GM21737 (cell line): ENCODE measurements at regions not wholly inside any gene's neighbourhood (a gene's known extent, or its start where the extent isn't known, plus 50 kb on each side); places are given as distances from the start of the nearest gene placed in this dataset.

Experiments used
- ATAC-seq: cut with Tn5 transposase; IDR thresholded peaks from one replicate; pipeline ENCODE4 v1.9.1; 2021; ENCODE audit warnings: mild to moderate bottlenecking, moderate library complexity; ENCODE audit not compliant: unreplicated experiment

DNA sequence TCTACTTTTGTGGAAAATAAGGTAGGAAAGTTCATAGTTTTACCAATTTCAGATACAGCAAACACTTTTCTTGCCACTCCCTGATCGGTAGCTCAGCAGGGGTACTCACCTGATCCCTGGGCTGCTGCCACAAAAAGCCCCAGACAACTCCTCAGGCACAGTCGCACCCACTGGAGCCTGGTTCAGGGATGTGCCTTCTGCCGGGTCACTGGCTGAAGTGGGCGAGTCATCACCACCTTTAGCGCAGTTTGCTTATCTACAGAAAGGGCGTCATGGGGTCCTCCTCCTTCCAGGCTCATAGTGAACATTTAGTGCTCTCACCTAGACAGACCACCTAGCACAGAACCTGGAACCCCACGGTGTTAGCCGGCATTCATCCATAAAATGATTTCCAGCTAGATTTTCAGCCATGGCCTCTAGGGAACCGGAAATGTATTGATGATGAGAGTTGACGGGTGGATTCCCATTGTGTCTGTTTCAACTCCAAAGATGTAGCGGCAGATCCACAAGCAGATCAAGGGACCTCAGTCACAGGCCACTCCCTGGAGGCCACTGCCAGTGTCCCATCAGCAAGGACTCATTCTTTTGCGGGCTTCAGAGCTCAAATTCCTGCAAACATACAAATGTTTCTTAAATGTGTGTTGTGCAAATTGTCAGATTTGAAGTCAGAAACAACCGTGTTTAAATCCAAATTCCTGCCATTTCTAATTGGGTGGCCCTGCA, 408.4 kb upstream of the SALL3 start:
- no peak for ATAC-seq

DNA sequence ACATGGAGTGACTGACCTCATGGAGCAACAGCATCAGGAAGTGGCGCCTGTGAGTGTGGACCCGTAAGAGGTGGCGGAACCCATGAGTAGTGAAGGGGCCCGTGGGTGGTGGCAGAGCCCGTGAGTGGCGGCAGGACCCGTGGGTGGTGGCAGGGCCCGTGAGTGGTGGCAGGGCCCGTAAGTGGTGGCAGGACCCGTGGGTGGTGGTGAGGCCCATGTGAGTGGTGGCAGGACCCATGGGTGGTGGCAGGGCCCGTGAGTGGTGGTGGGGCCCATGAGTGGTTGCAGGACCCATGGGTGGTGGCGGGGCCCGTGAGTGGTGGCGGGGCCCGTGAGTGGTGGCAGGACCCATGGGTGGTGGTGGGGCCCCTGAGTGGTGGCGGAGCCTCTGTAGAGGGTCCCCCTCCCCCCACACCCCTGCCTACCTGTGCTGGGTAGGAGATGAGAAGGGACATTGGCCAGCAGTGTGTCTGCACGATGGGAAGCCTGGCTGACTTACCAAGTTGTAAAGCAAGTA, 407.7 kb upstream of the SALL3 start:
- no peak for ATAC-seq

DNA sequence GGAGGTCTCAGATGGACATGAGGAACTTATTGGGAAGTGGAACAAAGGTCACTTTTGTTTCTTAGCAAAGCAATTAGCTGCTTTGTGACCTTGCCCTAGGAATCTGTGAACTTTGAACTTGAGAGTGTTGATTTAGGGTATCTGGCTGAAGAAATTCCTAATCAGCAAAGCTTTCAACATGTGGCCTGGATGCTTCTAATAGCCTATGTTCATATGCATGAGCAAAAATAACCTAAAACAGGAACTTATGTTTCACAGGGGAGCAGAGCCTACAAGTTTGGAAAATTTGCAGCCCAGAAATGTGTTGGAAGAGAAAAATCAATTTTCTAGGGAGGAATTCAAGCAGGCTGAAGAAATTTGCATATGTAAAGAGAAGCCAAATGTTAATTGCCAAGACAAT, 405.8 kb upstream of the SALL3 start:
- ATAC-seq, result no peak

DNA sequence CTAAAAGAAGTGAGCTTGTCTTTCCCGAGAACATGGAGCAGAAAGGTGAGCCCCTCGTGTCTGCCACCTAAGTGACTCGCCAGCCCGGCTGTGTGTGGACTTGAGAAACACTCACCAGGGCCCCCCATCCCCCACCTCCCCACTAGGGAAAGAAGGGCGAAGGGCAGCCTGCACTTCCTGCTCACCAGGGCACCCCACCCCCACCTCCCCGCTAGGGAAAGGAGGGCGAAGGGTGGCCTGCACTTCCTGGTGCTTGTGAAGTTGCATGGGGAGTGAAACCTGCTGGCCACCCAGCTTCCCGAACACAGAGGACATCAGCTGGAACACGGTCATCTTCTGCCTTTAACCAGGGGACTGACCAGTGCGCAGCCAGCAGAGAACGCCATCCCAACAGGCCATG, 402.7 kb upstream of the SALL3 start:
- no peak for ATAC-seq

DNA sequence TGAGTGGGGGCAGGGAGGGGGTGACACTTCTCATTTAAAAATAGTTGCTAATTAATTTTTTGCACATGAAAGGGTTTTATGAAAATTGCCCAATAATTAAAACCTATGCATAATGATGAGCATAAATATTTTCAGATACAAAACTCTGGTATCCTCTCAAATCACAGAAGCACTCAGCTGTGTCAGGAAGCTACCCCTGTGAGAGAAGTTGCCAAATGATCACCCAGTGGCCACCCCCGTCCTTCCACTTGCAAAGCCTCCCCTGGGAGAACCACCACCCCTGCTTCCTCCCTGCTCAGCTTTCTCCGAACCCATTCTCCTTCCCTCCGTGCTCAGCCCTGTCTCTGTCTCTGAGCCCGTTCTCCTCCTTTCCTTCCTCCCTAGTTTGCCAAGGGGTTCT, 400.2 kb upstream of the SALL3 start:
- ATAC-seq, result no peak

DNA sequence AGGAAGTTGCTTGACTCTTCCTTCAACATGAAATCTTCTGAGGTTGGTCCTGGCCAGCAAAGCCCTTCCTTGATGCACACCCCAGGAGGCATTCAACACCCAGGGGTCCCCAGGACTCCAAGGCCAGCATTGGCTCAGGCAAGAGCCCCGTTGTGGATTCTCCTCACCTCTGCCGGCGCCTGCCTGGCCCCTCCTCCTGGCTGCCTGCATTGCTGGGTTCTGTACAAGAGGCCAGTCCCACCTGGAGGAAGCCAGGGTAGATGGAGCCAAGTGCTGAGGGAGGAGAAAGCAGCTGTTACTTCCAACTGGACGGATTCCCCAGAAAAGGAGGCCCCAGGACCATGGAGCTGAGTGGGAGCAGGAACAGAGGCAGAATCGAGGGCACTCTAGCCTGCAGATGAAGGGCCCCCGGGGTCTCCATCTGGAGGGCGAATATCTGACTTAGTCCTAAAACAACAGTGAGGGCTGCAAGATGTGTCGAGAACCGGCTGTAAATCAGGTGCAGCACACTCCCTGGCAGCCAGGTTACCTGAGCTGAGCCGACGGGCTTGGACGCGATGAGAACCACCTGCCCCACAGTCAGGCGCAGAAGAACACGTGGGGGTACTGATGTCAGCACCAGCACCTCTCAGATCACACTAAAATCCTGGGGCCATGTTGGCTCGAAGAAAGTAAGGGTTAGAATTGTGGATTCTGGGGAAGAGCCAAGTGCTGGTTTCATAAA, 399.6 kb upstream of the SALL3 start:
- ATAC-seq, result no peak

DNA sequence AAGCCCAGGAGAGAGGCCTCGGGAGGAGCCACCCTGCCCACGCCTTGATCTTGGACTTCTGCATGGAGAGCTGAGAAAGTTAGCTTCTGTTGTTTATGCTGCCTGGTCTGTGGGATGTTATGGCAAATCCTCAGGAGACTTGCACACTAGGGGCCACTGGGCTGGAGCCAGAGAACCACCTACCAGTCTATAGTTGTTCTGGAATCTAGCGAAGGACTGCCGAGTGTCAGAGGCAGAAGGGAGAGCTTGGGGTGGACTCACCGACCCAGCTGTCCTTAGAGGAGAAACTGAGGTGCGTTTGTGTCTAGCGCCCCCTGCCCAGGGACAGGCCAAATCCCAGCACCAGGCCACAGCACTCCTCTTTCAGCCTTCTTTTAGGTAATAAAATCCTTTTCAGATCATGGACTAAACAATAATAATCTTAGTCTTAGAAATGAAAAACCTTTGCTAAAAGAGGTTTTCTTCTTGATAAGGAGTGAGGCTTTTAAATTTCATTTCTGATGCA, 398.7 kb upstream of the SALL3 start:
- no peak for ATAC-seq

DNA sequence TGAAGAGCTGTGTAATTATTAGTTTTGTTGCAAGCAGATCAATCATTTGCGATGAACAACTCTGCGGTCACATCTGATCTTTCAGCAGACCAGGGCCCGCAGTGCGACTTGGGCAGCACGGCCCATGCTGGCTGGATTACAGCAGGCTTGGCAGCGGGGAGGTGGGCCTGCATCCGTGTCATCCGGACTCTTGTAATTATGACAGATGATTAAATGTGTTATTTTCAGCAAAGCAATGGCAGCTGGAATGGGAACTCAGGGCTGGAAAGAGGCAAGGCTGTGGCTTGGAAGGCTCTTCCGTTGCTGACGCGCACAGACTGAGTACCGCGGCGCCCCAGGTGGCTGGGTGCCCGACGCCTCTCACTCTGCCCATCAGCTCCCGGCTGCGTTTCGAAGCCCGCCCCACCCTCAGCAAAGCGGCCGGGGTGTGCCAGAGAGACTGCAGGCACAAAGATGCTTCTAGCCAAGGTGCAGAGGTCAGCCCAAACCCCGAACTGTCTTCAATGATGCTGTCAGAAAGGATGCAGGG, 397.4 kb upstream of the SALL3 start:
- ATAC-seq, result no peak

DNA sequence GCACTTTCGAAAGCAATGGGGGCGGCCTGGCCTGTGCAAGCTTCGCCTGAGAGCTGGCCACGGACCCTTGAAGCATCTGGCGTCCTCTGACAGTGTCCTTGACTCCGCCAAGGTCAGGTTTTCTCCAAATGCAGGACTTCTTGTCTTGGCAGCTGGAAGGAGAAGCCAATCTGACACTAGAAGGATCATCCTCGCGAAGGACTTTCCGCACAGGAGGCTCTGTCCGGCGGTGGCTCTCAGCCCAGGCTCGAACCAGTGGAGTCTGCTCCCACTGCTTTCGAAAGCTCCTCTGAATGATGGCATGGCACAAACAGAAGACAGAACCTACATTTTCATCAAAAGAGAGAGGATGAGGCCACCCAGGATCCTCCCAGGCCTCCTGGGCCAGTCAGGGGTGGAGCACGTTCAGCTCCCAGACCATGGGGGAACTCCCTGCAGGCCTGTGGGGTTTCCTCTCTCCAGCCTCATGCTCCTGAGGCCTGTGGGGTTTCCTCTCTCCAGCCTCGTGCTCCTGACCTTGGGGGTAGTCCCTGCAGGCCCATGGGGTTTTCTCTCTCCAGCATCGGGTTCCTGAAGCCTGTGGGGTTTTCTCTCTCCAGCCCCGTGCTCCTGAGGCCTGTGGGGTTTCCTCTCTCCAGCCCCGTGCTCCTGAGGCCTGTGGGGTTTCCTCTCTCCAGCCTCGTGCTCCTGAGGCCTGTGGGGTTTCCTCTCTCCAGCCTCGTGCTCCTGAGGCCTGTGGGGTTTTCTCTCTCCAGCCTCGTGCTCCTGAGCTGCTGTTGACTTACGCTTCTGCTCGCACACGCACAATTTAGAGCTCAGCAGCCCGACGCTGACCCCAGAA, 396.5 kb upstream of the SALL3 start:
- no peak for ATAC-seq

DNA sequence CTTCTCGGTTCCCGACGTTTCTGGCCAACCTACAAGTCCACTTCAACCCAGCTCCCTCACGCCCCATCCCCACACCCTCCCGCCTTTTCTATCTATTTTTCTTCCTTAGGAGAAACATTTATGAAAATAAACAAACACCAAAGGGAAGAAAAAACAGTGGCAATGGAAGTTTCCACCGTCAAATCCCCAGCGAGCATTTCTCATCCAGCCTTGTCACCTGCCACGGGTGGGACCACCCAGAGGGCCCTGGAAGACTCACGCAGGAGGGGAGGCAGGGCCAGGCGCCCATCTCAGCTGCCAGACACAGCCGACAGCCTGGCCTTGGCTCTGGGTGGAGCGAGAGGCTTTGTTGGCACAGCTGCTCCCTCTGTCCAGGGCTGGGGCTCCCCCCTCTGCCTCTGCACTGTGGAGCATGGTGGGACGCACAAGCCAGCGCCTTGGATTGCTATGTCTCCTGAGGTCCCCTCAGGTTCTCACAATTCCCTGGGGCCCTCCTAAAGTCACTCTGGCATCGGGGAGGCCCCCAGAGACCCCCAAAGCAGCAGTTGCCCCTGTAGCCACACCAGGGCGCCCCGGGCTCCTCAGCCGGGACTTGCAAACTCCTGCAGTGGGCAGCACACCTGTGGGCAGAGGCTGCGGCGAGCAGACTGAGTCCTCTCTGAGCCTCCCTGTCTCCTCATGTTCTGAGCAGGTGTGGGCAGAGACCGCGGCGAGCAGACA, 395.7 kb upstream of the SALL3 start:
- no peak for ATAC-seq

DNA sequence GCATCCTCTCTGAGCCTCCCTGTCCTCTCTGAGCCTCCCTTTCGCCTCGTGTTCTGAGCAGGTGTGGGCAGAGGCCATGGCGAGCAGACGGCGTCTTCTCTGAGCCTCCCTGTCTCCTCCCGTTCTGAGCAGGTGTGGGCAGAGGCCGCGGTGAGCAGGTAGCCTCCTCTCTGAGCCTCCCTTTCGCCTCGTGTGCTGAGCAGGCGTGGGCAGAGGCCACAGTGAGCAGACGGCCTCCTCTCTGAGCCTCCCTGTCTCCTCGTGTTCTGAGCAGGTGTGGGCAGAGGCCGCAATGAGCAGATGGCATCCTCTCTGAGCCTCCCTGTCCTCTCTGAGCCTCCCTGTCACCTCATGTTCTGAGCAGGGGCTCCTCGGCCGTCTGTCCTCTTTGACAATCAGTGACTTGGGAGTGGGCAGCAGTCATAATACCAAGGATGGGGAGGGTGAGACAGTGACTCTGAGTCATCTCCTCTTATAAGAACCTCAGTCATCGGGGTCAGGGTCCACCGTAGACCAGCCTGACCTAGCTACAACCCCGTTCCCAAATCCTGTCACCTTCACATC, 395.1 kb upstream of the SALL3 start:
- no peak for ATAC-seq

DNA sequence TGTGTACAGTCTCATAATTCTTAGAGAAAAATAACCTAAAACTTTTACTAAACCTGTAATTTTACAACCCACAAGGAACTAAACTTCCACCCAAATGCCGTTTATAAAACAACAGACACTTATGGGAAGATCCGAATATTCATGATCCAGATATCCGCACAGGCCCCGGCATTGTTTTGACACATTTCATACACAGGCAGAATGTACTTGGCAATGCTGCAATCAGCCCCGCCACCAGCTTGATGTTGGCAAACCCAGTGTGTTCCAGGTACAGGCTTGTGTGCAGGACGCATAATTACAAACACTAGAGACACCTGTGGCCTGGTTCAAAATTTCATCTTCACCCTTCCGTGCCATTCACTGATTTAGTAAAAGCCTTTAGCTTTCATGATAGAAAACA, 393.0 kb upstream of the SALL3 start:
- ATAC-seq, result no peak

DNA sequence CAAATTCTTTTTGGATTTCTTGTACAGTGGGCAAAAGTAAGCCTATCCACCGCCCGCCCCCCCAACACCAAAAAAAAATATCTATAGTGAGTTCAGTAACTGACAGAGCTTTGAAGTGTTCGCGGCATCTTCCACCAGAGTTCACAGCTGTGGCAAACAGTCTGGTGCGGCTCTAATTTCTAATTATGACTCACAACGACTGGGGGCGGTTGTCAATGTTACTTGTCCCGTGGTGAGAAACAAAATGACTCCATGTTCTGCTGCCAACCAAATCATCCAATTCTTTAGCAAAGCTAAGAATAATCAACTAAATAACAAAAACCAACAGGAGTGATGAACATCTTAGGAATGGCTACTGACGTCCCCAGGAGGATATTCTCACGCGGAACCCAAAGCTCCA, 392.5 kb upstream of the SALL3 start:
- no peak for ATAC-seq

DNA sequence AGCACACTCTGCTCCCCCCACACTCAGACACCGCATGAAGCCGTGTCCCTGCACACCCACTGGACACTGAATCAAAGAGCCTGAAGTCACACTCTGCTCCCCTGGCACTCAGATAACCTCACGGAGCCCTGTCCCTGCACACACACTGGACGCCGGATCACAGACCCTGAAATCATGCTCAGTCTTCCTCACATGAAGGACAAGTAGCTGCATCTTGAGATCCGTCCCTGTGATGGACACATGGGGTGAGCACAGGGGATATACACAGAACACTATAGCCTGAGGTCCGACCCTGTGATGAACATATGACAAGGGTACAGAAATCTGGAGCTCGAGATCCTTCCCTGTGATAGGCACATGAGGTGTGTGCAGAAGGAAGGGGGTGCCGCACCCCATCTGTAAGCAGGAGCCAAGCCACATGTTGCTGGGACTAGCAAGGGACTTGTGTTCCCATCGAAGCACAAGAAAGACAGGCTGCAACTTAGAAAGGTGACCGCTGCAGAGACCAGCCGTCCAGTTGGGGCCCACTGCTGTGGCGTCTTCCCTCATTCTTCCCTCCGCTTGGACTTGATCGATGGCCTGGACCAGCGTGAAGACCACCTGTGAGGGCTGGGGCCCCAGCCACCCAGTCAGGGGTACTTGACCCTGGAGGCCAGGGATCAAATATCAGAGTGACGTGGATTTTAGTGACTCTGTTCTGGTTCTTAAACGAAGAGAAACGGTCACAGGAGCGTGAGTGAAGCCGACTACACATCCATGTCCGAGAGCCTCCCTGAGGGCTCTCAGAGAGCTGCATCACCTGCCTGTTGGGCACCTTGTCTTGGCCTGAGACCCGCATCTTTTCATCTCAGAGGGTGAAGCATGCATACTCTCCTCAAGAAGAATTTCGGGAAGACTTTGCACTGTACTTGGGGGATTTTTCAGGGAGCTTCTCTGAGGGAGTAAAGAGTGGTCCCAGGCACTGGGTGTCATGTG, 391.7 kb upstream of the SALL3 start:
- no peak for ATAC-seq

DNA sequence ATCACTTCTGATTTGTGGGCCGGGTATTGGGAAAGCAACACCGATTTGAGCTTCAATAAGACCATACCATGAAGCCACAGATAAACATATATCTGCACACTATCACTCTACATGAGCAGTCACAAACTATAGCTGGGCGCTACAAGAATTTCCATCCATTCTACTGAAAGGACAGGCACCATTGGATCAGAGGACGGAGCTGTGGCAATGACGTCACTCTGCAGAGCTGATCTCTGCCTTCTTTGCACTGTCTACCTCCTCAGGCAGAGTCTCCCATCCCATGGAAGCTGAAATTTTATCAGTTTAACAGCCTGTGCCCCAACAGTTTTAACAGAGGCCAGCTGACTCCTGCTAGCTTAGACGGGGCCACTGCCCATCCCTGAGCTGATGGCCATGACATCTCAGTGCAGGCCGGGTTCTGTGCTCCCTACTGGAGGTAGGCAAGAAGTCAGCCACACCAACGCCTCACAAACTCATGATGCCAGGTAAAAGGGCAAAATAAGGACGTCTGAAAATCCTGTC, 389.6 kb upstream of the SALL3 start:
- ATAC-seq, result no peak

DNA sequence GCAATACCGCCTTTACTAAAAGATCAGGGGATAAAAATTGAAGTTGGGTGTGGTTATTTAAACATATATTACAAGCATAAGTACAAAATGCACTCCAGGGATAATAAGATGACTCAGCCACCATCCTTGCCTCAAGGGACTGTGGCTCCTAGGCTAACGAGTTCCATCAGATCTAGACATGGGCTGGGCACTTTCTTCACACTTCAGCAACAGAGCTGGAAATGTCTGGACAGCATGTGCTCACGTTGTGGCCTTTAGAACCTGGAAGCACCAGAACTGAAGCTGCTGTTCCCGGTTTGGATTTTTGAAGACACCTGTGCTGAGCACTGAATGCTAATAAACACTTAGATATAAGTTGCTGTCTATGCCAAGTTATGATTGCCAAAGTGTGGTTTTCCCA, 384.2 kb upstream of the SALL3 start:
- ATAC-seq, result no peak

DNA sequence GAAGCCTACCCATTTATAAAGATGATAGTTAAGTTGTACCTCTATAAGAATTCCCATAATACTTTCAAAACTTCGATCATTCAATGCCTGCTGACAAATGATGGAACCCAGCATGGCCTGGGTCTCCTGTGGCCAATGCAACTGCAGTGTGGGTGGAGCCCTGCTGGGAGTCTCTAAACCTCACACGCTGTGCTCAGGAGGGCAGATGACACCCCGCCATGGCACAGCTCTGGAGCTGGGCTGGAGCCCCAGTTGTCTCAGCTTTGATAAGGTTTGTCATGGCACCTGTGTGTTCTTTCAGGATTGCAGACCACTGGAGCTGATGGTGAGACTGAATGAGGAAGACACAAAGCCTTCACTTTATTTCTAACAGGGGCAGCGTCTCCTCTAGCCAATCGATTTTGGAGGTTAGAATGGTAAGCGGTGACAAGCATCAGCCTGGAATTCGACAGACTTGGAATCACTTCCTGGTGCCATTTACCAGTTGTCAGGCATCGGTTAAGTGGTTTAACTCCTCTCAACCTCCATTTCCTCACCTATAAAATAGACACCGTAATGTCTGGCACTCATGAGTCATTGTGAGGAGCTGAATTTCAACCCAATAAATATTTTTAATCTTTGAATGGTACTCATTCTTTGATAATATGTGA, 383.6 kb upstream of the SALL3 start:
- ATAC-seq, result no peak

DNA sequence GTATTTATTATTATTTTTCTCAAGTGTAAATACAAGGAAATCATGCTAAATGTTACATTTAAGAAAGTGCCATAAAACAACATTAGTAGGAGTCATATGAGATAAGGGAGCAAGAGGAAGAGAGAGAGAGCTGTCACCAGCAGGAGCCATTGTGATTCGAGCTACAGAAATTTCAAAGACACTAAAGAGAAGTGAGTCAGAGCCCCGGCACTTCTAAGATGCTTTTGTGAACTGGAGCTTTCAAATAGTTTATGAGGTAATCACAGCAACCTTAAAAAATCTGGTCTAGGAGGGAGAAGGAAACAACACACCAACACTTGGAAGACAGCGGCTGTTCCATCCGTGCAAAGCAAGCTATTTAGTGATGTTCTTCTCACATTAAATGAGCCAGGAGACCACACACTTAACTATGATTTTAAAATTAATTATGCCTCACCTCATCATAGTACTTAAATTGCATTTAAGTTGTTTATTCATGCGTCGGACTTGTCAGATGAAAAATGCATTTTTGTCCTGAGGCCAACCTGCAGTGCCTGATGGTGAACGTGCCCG, 382.7 kb upstream of the SALL3 start:
- ATAC-seq, result no peak
